Stomach (tissue), 8 donors: ENCODE measurements at regions not wholly inside any gene's neighbourhood (a gene's known extent, or its start where the extent isn't known, plus 50 kb on each side); places are given as distances from the start of the nearest gene placed in this dataset.

Source experiments
- DNase-seq, 2 donors: peaks; one replicate each; pipeline versions ENCODE4 v3.0.0 to v3.0.0-alpha.2; 2013 to 2019
- H3K27ac ChIP-seq, 5 donors: fragments of 200-600 bp in 4 of 5; sonication (generic) in 4 of 5; one replicate each; pipeline ENCODE4 v1.5.1; 2013 to 2019; ENCODE audit warnings: mild to moderate bottlenecking in 1 of 5, moderate library complexity in 1 of 5
- H3K27me3 ChIP-seq, 3 donors: fragments of 200-600 bp; sonication (generic); one replicate each; pipeline ENCODE4 v1.5.1; 2017 to 2019; ENCODE audit warnings: mixed run types in 1 of 3
- H3K36me3 ChIP-seq, 4 donors: fragments of 200-600 bp; sonication (generic); 1 replicate in 3 of 4; 2 replicates in 1 of 4; pipeline ENCODE4 v1.5.1; 2016 to 2019
- H3K4me1 ChIP-seq, 4 donors: fragments of 200-600 bp; sonication (generic); one replicate each; pipeline ENCODE4 v1.5.1; 2016 to 2019
- H3K4me3 ChIP-seq, 4 donors: fragments of 200-600 bp; sonication (generic) in 3 of 4; one replicate each; pipeline ENCODE4 v1.5.1; 2016 to 2019; ENCODE audit warnings: mild to moderate bottlenecking in 1 of 4
- H3K9me3 ChIP-seq, 4 donors: fragments of 200-600 bp; sonication (generic); one replicate each; pipeline ENCODE4 v1.5.1; 2016 to 2019
- EP300 ChIP-seq: sonication (generic); formaldehyde crosslinking; IDR thresholded peaks from one replicate; pipeline ENCODE4 v1.6.1; 2017; ENCODE audit warnings: antibody characterized with exemption
- POLR2A ChIP-seq, 4 donors: fragments of 450-650 bp; IDR thresholded peaks; one replicate each; pipeline ENCODE4 v1.6.1; 2016; ENCODE audit warnings: antibody characterized with exemption in 4 of 4, control low read depth in 2 of 4, mild to moderate bottlenecking in 1 of 4, moderate library complexity in 1 of 4
- POLR2AphosphoS5 ChIP-seq, 3 donors: sonication (generic); formaldehyde crosslinking; IDR thresholded peaks; one replicate each; pipeline ENCODE4 v1.6.1; 2016; ENCODE audit warnings: antibody characterized with exemption in 3 of 3
- WGBS, 5 donors: extraction: QIAGEN DNeasy Blood & Tissue Kit in 3 of 5; methylation state at CpG; one replicate each; pipeline versions ENCODE4 v1.1.5 to v1.1.7; 2013 to 2018; 5-methylcytosine and 5-hydroxymethylcytosine counted together
- intact Hi-C: fragments of 100-400 bp; cut with DNase I; formaldehyde crosslinking; loops from one replicate; pipeline ENCODE4 v1.15.1; 2023; ENCODE audit warnings: low total_unique reads
- TF ChIP-seq, protein P1 (sequence below), 7 experiments: fragments of 450-650 bp in 4 of 7; fragments of 200-600 bp in 3 of 7; sonication (generic) in 3 of 7; IDR thresholded peaks; one replicate each; pipeline ENCODE4 v1.5.1; 2016 to 2019; ENCODE audit warnings: antibody characterized with exemption in 7 of 7, control low read depth in 2 of 7, mild to moderate bottlenecking in 1 of 7
- donor health status: healthy with polysubstance abuse.
- donor health status: Bipolar disorder and iron deficiency.
- donor health status: healthy.

GRCh38 chr10:8294779-8295178, 240.3 kb downstream of the GATA3 start:
- Histone ChIP-seq H3K27me3 (peaks cover 0 to 28% (median 12%) of the 10 kb centered on the region in 3 donors), H3K4me1 (no peaks in the 10 kb centered on the region), H3K36me3 (no peaks in the 10 kb centered on the region), H3K9me3 (no peaks in the 10 kb centered on the region), H3K27ac (no peak overlapping the region), H3K4me3 (no peak overlapping the region)
- DNase-seq = no peak
- no peak for TF ChIP-seq POLR2A (IDR thresholded peaks at IDR 0.05)
- no peak for TF ChIP-seq POLR2AphosphoS5 (IDR thresholded peaks at IDR 0.05)
- TF ChIP-seq EP300 = no peak
- TF ChIP-seq, protein P1, sequence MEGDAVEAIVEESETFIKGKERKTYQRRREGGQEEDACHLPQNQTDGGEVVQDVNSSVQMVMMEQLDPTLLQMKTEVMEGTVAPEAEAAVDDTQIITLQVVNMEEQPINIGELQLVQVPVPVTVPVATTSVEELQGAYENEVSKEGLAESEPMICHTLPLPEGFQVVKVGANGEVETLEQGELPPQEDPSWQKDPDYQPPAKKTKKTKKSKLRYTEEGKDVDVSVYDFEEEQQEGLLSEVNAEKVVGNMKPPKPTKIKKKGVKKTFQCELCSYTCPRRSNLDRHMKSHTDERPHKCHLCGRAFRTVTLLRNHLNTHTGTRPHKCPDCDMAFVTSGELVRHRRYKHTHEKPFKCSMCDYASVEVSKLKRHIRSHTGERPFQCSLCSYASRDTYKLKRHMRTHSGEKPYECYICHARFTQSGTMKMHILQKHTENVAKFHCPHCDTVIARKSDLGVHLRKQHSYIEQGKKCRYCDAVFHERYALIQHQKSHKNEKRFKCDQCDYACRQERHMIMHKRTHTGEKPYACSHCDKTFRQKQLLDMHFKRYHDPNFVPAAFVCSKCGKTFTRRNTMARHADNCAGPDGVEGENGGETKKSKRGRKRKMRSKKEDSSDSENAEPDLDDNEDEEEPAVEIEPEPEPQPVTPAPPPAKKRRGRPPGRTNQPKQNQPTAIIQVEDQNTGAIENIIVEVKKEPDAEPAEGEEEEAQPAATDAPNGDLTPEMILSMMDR (IDR thresholded peaks at IDR 0.05) = no peak
- intact Hi-C loops = no loop called here
- 76 to 83% (median 81%) methylated on average over 5 of the region's 5 CpGs for WGBS, 5 donors

GRCh38 chr10:8295311-8295710, 240.8 kb downstream of the GATA3 start:
- Histone ChIP-seq H3K36me3 (no peaks in the 10 kb centered on the region), H3K27ac (no peak overlapping the region), H3K9me3 (no peaks in the 10 kb centered on the region), H3K4me1 (no peaks in the 10 kb centered on the region), H3K4me3 (no peak overlapping the region), H3K27me3 (peaks cover 0 to 28% (median 12%) of the 10 kb centered on the region in 3 donors)
- no peak for DNase-seq
- 88 to 100% (median 89%) methylated on average over 1 of the region's 1 CpG for WGBS, 5 donors
- TF ChIP-seq, protein P1 (IDR thresholded peaks at IDR 0.05) = no peak
- TF ChIP-seq POLR2AphosphoS5 (IDR thresholded peaks at IDR 0.05) = no peak
- TF ChIP-seq POLR2A (IDR thresholded peaks at IDR 0.05) = no peak
- TF ChIP-seq EP300 = no peak
- intact Hi-C loops = no loop called here

GRCh38 chr10:8296090-8296733, 241.7 kb downstream of the GATA3 start:
- H3K36me3 ChIP-seq = no peaks in the 10 kb centered on the region
- DNase-seq = no peak
- WGBS, 5 donors = 46 to 61% (median 48%) methylated on average over 22 of the region's 22 CpGs
- no peak overlapping the region for H3K4me3 ChIP-seq
- H3K27ac ChIP-seq = no peak overlapping the region
- H3K27me3 ChIP-seq = peaks cover 0 to 28% (median 12%) of the 10 kb centered on the region in 3 donors
- H3K9me3 ChIP-seq = no peaks in the 10 kb centered on the region
- intact Hi-C loops = no loop called here
- no peaks in the 10 kb centered on the region for H3K4me1 ChIP-seq
- TF ChIP-seq POLR2AphosphoS5 (IDR thresholded peaks at IDR 0.05) (no peak), POLR2A (IDR thresholded peaks at IDR 0.05) (no peak), EP300 (no peak)
- TF ChIP-seq, protein P1 (IDR thresholded peaks at IDR 0.05) = no peak

DNA sequence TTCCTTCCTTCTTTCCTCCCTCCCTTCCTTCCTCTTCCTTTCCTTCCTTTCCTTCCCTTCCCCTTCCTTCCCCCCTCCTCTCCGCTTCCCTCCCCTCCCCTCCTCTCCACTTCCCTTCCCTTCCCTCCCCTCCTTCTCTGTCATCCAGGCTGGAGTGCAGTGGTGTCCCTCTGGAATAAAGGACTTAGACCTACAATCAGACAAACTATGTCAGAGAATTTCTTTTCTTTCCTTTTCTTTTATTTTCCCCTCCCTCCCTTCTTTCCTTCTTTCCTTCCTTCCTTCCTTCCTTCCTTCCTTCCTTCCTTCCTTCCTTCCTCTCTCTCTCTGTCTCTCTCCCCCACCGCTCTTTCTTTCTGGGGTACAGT, 242.2 kb downstream of the GATA3 start:
- peaks cover 0 to 28% (median 12%) of the 10 kb centered on the region in 3 donors for H3K27me3 ChIP-seq
- intact Hi-C loops = no loop called here
- H3K27ac ChIP-seq = no peak overlapping the region
- no peaks in the 10 kb centered on the region for H3K4me1 ChIP-seq
- H3K9me3 ChIP-seq = no peaks in the 10 kb centered on the region
- H3K4me3 ChIP-seq = no peak overlapping the region
- WGBS, 5 donors = 71 to 90% (median 81%) methylated on average over 2 of the region's 2 CpGs
- no peak for TF ChIP-seq POLR2A (IDR thresholded peaks at IDR 0.05)
- TF ChIP-seq, protein P1 (IDR thresholded peaks at IDR 0.05) = no peak
- no peak for TF ChIP-seq EP300
- no peak for TF ChIP-seq POLR2AphosphoS5 (IDR thresholded peaks at IDR 0.05)
- H3K36me3 ChIP-seq = no peaks in the 10 kb centered on the region
- DNase-seq = no peak
